Mesenchymal stem cell (in vitro differentiated cells and primary cell): ENCODE measurements at regions not wholly inside any gene's neighbourhood (a gene's known extent, or its start where the extent isn't known, plus 50 kb on each side); places are given as distances from the start of the nearest gene placed in this dataset.

ENCODE experiments used
- DNase-seq: peaks from one replicate; pipeline ENCODE4 v3.0.0-alpha.2; 2013
- H2AFZ ChIP-seq: one replicate; pipeline ENCODE4 v1.6.1; 2013; ENCODE audit warnings: low read depth, mild to moderate bottlenecking, control low read depth, inconsistent platforms, low read length, moderate library complexity
- H2AK5ac ChIP-seq: 2 replicates; pipeline ENCODE4 v1.6.1; 2013; ENCODE audit warnings: low read length, moderate library complexity, mild to moderate bottlenecking, inconsistent platforms; ENCODE audit not compliant: severe bottlenecking
- H2BK120ac ChIP-seq: one replicate; pipeline ENCODE4 v1.6.1; 2013; ENCODE audit warnings: low read depth, mild to moderate bottlenecking, inconsistent platforms, low read length, moderate library complexity
- H2BK12ac ChIP-seq, 2 experiments: one replicate each; pipeline ENCODE4 v1.6.1; 2013; ENCODE audit warnings: inconsistent platforms in 2 of 2, low read length in 2 of 2, mild to moderate bottlenecking in 2 of 2, moderate library complexity in 2 of 2, control low read depth in 1 of 2
- H2BK15ac ChIP-seq: one replicate; pipeline ENCODE4 v1.6.1; 2013; ENCODE audit warnings: mild to moderate bottlenecking, low read depth, inconsistent platforms; ENCODE audit not compliant: poor library complexity, severe bottlenecking
- H2BK5ac ChIP-seq: 2 replicates; pipeline ENCODE4 v1.6.1; 2013; ENCODE audit warnings: low read depth, mild to moderate bottlenecking, low read length, control low read depth, inconsistent platforms; ENCODE audit not compliant: poor library complexity, severe bottlenecking
- H3K14ac ChIP-seq, 2 experiments: one replicate each; pipeline ENCODE4 v1.6.1; 2013; ENCODE audit warnings: inconsistent platforms in 2 of 2, low read length in 2 of 2, control low read depth in 1 of 2, mild to moderate bottlenecking in 1 of 2, moderate library complexity in 1 of 2
- H3K18ac ChIP-seq, 2 experiments: one replicate each; pipeline ENCODE4 v1.6.1; 2013; ENCODE audit warnings: inconsistent platforms in 2 of 2, low read length in 2 of 2, control low read depth in 1 of 2, low read depth in 1 of 2, mild to moderate bottlenecking in 1 of 2
- H3K23ac ChIP-seq, 2 experiments: one replicate each; pipeline ENCODE4 v1.6.1; 2013; ENCODE audit warnings: inconsistent platforms in 2 of 2, low read length in 2 of 2, mild to moderate bottlenecking in 2 of 2, moderate library complexity in 2 of 2, control low read depth in 1 of 2
- H3K27ac ChIP-seq: 2 replicates; pipeline ENCODE4 v1.5.1; 2013; ENCODE audit warnings: mild to moderate bottlenecking, moderate library complexity, low read length, control low read depth, inconsistent platforms; ENCODE audit not compliant: poor library complexity, severe bottlenecking
- H3K27me3 ChIP-seq, 2 experiments: 2 replicates each; pipeline versions ENCODE4 v1.6.1 to v1.7.0; 2013; ENCODE audit warnings: low read length in 2 of 2, mild to moderate bottlenecking in 2 of 2, moderate library complexity in 2 of 2, control low read depth in 1 of 2, inconsistent platforms in 1 of 2; ENCODE audit not compliant: control insufficient read depth in 1 of 2, insufficient read depth in 1 of 2
- H3K36me3 ChIP-seq, 2 experiments: 2 replicates each; pipeline versions ENCODE4 v1.6.1 to v1.7.0; 2013; ENCODE audit warnings: low read length in 2 of 2, control low read depth in 1 of 2, inconsistent platforms in 1 of 2, low read depth in 1 of 2, mild to moderate bottlenecking in 1 of 2; ENCODE audit not compliant: insufficient read depth in 2 of 2, control insufficient read depth in 1 of 2
- H3K4ac ChIP-seq, 2 experiments: one replicate each; pipeline ENCODE4 v1.6.1; 2013; ENCODE audit warnings: inconsistent platforms in 2 of 2, low read length in 2 of 2, mild to moderate bottlenecking in 2 of 2, moderate library complexity in 2 of 2, control low read depth in 1 of 2, low read depth in 1 of 2
- H3K4me1 ChIP-seq: 2 replicates; pipeline ENCODE4 v1.6.1; 2013; ENCODE audit warnings: low read depth, low read length, control low read depth; ENCODE audit not compliant: control insufficient read depth, insufficient read depth
- H3K4me2 ChIP-seq: 2 replicates; pipeline ENCODE4 v1.6.1; 2013; ENCODE audit warnings: low read length, mild to moderate bottlenecking, inconsistent platforms; ENCODE audit not compliant: poor library complexity, severe bottlenecking
- H3K4me3 ChIP-seq, 2 experiments: 2 replicates each; pipeline versions ENCODE4 v1.5.1 to v1.7.0; 2013; ENCODE audit warnings: low read length in 2 of 2, mild to moderate bottlenecking in 2 of 2, control low read depth in 1 of 2, low read depth in 1 of 2; ENCODE audit not compliant: insufficient read depth in 1 of 2
- H3K79me1 ChIP-seq: replicated peaks from 2 replicates; pipeline ENCODE4 v1.6.1; 2013; ENCODE audit warnings: mild to moderate bottlenecking, control low read depth, low read length, inconsistent platforms; ENCODE audit not compliant: poor library complexity, severe bottlenecking
- H3K9ac ChIP-seq: 2 replicates; pipeline ENCODE4 v1.7.0; 2013; ENCODE audit warnings: mild to moderate bottlenecking, low read length, moderate library complexity
- H3K9me3 ChIP-seq: 2 replicates; pipeline ENCODE4 v1.7.0; 2013; ENCODE audit warnings: mild to moderate bottlenecking, low read length; ENCODE audit not compliant: control insufficient read depth
- H4K8ac ChIP-seq: one replicate; pipeline ENCODE4 v1.6.1; 2013; ENCODE audit warnings: inconsistent platforms, mild to moderate bottlenecking, low read length, moderate library complexity
- H4K91ac ChIP-seq: one replicate; pipeline ENCODE4 v1.6.1; 2013; ENCODE audit warnings: mild to moderate bottlenecking, low read length, inconsistent platforms
- WGBS: methylation state at CpG from one replicate; pipeline ENCODE4 v1.1.7; 2013; ENCODE audit warnings: mixed read lengths; 5-methylcytosine and 5-hydroxymethylcytosine counted together

DNA sequence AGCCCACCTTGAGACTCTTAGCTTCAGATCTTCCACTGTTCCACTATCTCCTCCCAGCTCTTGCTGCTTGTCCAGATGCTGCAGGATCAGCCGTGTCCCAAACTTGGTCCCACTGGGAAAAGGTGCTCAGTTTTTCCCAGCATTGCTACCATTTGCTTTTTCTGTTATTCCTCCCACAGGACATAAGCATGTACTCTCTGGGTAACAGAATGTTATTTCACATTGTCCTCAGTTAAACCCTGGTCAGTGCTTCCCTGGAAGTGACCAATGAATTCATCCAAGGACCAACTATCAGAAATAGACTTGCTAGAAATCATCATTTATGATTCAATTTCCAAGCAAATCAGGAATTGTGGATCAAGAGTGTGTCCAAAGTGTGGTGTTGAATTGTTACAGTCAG is 179.2 kb upstream of the ZNF32 start:
- Histone ChIP-seq H4K91ac (no peak overlapping the region), H3K18ac (no peak overlapping the region), H2AFZ (no peak overlapping the region), H3K4me1 (no peaks in the 10 kb centered on the region), H3K4me2 (no peak overlapping the region), H3K4ac (no peak overlapping the region), H2BK120ac (no peak overlapping the region), H3K79me1 (no peaks in the 10 kb centered on the region), H4K8ac (no peak overlapping the region), H3K9ac (no peak overlapping the region), H3K27me3 (peaks cover 0 to 2% of the 10 kb centered on the region in 2 experiments), H3K14ac (no peak overlapping the region), H3K23ac (no peak overlapping the region), H3K4me3 (no peak overlapping the region), H3K9me3 (peaks cover 25% of the 10 kb centered on the region), H3K36me3 (no peaks in the 10 kb centered on the region), H2BK15ac (no peak overlapping the region), H2BK12ac (no peak overlapping the region), H2BK5ac (no peak overlapping the region), H2AK5ac (no peak overlapping the region), H3K27ac (no peak overlapping the region)
- no peak for DNase-seq
- 85% methylated on average over 1 of the region's 1 CpG for WGBS

DNA sequence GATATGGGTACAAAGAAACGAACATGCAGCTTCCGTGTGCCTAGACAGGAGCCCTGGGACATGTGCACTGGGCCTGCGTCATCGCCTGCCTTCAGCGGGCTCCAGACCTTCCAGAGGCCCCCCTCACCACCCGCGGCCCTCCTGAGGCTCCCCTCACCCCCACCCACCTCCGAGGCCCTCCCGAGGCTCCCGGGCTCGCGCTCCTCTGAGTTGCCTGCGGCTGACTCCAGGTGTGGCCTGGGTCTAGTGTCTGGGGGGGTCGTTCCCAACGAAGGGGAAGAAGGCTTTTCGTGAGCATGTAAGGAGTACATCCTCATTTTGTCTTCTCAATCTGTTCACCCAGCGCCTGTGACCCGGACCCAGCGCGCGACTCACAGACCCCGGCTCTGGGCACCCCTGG is 177.3 kb upstream of the ZNF32 start:
- Histone ChIP-seq H3K23ac (no peak overlapping the region), H3K9ac (no peak overlapping the region), H3K4me3 (no peak overlapping the region)

DNA sequence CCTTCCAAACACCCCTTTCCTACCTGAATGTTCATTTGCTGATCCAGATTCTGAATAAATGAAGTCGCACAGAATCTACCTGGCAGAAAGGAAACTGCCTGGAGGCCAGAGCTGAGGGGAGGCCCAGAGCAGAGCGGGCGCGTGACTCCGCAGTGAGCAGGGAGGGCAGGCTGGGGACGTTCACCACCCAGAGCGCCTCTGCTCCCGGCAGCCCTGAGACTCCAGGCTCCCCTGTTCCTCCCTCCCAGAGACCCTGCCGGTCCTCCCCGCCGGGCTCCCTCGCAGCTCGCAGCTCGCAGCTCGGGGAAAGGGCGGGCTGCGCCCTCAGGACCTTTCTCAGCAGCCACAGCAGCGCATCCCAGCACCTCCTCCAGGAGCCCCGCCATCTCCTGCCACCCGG is 176.7 kb upstream of the ZNF32 start:
- peaks cover 25% of the 10 kb centered on the region for H3K9me3 ChIP-seq
- H3K4me2 ChIP-seq: no peak overlapping the region
- peak overlapping the region; percentile 26 to 87 for H3K18ac ChIP-seq
- no peak overlapping the region for H2AK5ac ChIP-seq
- H3K79me1 ChIP-seq: no peaks in the 10 kb centered on the region
- no peak overlapping the region for H2BK5ac ChIP-seq
- H3K36me3 ChIP-seq: no peaks in the 10 kb centered on the region
- H2BK120ac ChIP-seq: peak overlapping the region; percentile 84
- H3K4ac ChIP-seq: peak overlapping the region in 1 of 2 experiments; percentile 77
- H4K91ac ChIP-seq: peak overlapping the region; percentile 66
- 98% methylated on average over 20 of the region's 20 CpGs for WGBS
- H3K23ac ChIP-seq: no peak overlapping the region
- H3K27ac ChIP-seq: no peak overlapping the region
- no peaks in the 10 kb centered on the region for H3K4me1 ChIP-seq
- peak overlapping the region in 1 of 2 experiments; percentile 46 for H3K14ac ChIP-seq
- no peak for DNase-seq
- H4K8ac ChIP-seq: peak overlapping the region; percentile 19
- H3K9ac ChIP-seq: peak overlapping the region; percentile 61
- no peak overlapping the region for H2BK15ac ChIP-seq
- H2AFZ ChIP-seq: no peak overlapping the region
- H2BK12ac ChIP-seq: peak overlapping the region; percentile 6 to 93
- no peak overlapping the region for H3K4me3 ChIP-seq
- H3K27me3 ChIP-seq: peaks cover 0 to 2% of the 10 kb centered on the region in 2 experiments

More for the DNA sequence above, 177.3 kb upstream of the ZNF32 start:
- Histone ChIP-seq H2BK120ac (no peak overlapping the region), H2AFZ (no peak overlapping the region), H3K79me1 (no peaks in the 10 kb centered on the region), H3K14ac (no peak overlapping the region), H3K9me3 (peaks cover 25% of the 10 kb centered on the region), H3K4me2 (no peak overlapping the region), H2BK15ac (peak overlapping the region; percentile 80), H3K4me1 (no peaks in the 10 kb centered on the region), H3K27me3 (peaks cover 0 to 2% of the 10 kb centered on the region in 2 experiments), H4K8ac (no peak overlapping the region), H3K18ac (peak overlapping the region in 1 of 2 experiments; percentile 26), H4K91ac (no peak overlapping the region), H2BK12ac (peak overlapping the region; percentile 6 to 65), H3K4ac (no peak overlapping the region), H2BK5ac (no peak overlapping the region), H3K36me3 (no peaks in the 10 kb centered on the region), H2AK5ac (no peak overlapping the region), H3K27ac (no peak overlapping the region)
- DNase-seq: no peak
- 95% methylated on average over 12 of the region's 22 CpGs for WGBS

DNA sequence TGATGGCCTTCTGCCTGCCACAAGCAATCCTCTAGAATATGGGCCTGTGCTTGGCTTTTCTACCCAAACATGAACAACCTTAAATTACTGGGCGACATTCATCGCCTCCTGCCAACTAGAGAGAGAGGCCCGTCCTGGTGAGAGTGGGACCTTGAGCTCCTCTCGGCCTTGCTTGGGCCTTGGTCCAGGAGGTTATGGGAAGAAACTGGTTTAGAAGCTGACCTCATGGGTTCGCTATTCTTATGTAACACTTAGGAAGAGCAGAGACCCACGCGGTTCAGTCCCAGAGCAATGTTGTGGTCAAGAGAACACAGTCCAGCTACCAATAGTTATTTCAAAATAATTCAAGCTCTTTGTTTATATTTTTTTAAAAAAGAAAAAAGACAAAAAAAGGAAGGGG is 176.3 kb upstream of the ZNF32 start:
- Histone ChIP-seq H3K27ac (no peak overlapping the region), H2AK5ac (no peak overlapping the region), H3K36me3 (no peaks in the 10 kb centered on the region), H3K9me3 (peaks cover 25% of the 10 kb centered on the region), H2AFZ (no peak overlapping the region), H3K9ac (peak overlapping the region; percentile 61), H3K27me3 (peaks cover 0 to 2% of the 10 kb centered on the region in 2 experiments), H3K4me3 (no peak overlapping the region), H3K14ac (no peak overlapping the region), H2BK15ac (no peak overlapping the region), H3K4ac (no peak overlapping the region), H3K18ac (peak overlapping the region in 1 of 2 experiments; percentile 19), H2BK5ac (no peak overlapping the region), H4K91ac (no peak overlapping the region), H3K4me2 (no peak overlapping the region), H3K23ac (no peak overlapping the region), H2BK120ac (no peak overlapping the region), H3K4me1 (no peaks in the 10 kb centered on the region), H2BK12ac (no peak overlapping the region), H4K8ac (no peak overlapping the region), H3K79me1 (no peaks in the 10 kb centered on the region)
- peak; percentile 81 for DNase-seq
- WGBS: 76% methylated on average over 4 of the region's 7 CpGs
